ENCODE measurements at regions not wholly inside any gene's neighbourhood (a gene's known extent, or its start where the extent isn't known, plus 50 kb on each side); places are given as distances from the start of the nearest gene placed in this dataset.

DNA sequence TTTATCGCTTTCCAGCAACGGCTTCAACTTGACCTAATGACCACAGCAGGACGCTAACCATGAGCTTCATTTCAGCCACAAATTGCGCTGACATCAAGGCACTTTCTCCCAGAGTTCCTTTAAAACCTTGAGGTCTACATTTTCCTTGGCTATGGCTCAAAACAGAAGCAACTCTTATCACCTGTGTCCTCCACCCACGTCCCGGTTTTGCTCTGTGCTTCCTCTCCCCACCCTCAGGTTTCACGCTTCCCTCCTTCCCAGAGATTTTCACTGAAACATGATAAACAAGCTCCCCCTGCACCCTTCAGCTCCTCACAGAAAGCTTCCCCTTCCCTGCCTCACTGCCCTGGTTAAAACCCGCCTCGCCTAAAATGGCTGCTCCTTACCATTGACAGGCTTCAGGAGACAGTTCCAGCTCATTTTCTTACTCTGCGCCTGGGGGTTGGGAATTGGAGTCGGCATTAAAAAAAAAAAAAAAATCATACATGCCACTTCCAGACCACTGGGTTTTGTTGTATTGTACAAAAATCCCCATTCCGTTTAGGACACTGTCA is 229.5 kb downstream of the UBE3D start:
- DNase-seq = no peak

DNA sequence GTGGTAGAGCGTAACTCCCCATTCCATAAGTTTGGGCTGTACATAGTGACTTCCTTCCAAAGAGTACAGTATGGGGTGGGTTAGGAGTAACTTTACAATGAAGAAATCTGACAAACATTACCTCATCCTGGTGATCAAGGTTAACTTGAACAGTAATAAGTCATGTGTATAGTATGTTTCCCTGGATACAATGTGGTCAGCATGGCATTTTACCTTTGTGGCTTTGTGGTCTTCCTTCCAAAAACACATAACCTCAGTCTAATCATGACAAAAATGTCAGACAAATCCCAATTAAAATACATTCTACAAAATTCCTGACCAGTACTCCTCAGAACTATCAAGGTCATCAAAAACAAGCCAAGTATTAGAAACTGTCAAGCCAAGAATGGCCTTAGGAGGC is 225.1 kb downstream of the UBE3D start:
- no peak for DNase-seq

DNA sequence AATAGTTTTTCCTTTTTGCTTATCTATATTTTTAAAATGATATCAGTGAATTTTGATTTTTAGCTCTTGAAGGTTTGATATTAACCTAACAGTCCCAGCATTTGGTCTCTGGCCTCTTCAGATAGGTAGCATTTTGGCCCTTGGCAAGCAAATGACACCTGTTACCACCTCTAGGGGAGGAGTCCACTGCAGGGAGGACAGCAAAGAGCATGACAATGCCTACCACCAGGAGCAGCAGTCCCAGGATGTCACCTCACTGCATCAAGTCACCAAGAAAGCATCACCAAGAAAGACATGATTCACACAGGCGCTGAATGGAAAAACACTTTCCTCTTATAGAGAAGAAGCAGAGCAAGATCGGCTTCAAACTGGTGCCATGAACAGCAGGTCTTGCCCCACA is 224.3 kb downstream of the UBE3D start:
- no peak for DNase-seq

Measured in eye (tissue), 1 donor.